H9 (cell line): ENCODE measurements at regions not wholly inside any gene's neighbourhood (a gene's known extent, or its start where the extent isn't known, plus 50 kb on each side); places are given as distances from the start of the nearest gene placed in this dataset.

Experiments used
- DNase-seq: peaks from one replicate; pipeline ENCODE4 v3.0.0-alpha.2; 2017
- H2AFZ ChIP-seq: one replicate; pipeline ENCODE4 v1.6.1; 2013; ENCODE audit warnings: mild to moderate bottlenecking, low read length, control low read depth, moderate library complexity
- H2AK5ac ChIP-seq: 2 replicates; pipeline ENCODE4 v1.6.1; 2013; ENCODE audit warnings: low read length, control low read depth, mixed read lengths; ENCODE audit not compliant: insufficient read length
- H2BK120ac ChIP-seq: one replicate; pipeline ENCODE4 v1.6.1; 2013; ENCODE audit warnings: low read depth, mild to moderate bottlenecking, low read length, control low read depth, inconsistent platforms; ENCODE audit not compliant: poor library complexity, severe bottlenecking
- H2BK12ac ChIP-seq: 2 replicates; pipeline ENCODE4 v1.6.1; 2013; ENCODE audit warnings: low read length, control low read depth, mixed read lengths, low read depth; ENCODE audit not compliant: insufficient read length
- H2BK15ac ChIP-seq: 2 replicates; pipeline ENCODE4 v1.6.1; 2013; ENCODE audit warnings: low read depth, low read length, control low read depth
- H2BK20ac ChIP-seq: one replicate; pipeline ENCODE4 v1.6.1; 2013; ENCODE audit warnings: low read depth, mild to moderate bottlenecking, low read length, control low read depth, inconsistent platforms; ENCODE audit not compliant: poor library complexity, severe bottlenecking
- H2BK5ac ChIP-seq: 2 replicates; pipeline ENCODE4 v1.6.1; 2013; ENCODE audit warnings: low read length, control low read depth, mixed read lengths; ENCODE audit not compliant: insufficient read length
- H3K14ac ChIP-seq: 2 replicates; pipeline ENCODE4 v1.6.1; 2013; ENCODE audit warnings: low read length, control low read depth; ENCODE audit not compliant: insufficient read depth
- H3K18ac ChIP-seq: 2 replicates; pipeline ENCODE4 v1.6.1; 2013; ENCODE audit warnings: low read depth, mild to moderate bottlenecking, mixed read lengths, low read length, control low read depth; ENCODE audit not compliant: insufficient read length
- H3K23ac ChIP-seq: 2 replicates; pipeline ENCODE4 v1.6.1; 2013; ENCODE audit warnings: low read length, control low read depth, mixed read lengths, low read depth; ENCODE audit not compliant: insufficient read length
- H3K23me2 ChIP-seq: 2 replicates; pipeline ENCODE4 v1.6.1; 2013; ENCODE audit warnings: low read depth, mild to moderate bottlenecking, mixed read lengths, low read length, control low read depth; ENCODE audit not compliant: insufficient read length, poor library complexity, severe bottlenecking
- H3K27ac ChIP-seq: 2 replicates; pipeline ENCODE4 v1.5.1; 2013; ENCODE audit warnings: low read length, control low read depth, mixed read lengths, low read depth; ENCODE audit not compliant: insufficient read length
- H3K27me3 ChIP-seq: 2 replicates; pipeline ENCODE4 v1.6.1; 2013; ENCODE audit warnings: low read length, control low read depth, inconsistent platforms; ENCODE audit not compliant: insufficient read depth
- H3K4ac ChIP-seq: 2 replicates; pipeline ENCODE4 v1.6.1; 2013; ENCODE audit warnings: low read depth, mild to moderate bottlenecking, control low read depth, inconsistent platforms, low read length, moderate library complexity
- H3K4me1 ChIP-seq: 2 replicates; pipeline ENCODE4 v1.6.1; 2013; ENCODE audit warnings: low read length, control low read depth, inconsistent platforms; ENCODE audit not compliant: insufficient read depth
- H3K4me2 ChIP-seq: 2 replicates; pipeline ENCODE4 v1.6.1; 2013; ENCODE audit warnings: low read length, control low read depth, mixed read lengths; ENCODE audit not compliant: insufficient read length, insufficient read depth
- H3K56ac ChIP-seq: 2 replicates; pipeline ENCODE4 v1.6.1; 2013; ENCODE audit warnings: low read depth, mild to moderate bottlenecking, mixed read lengths, low read length, control low read depth; ENCODE audit not compliant: insufficient read length
- H3K79me1 ChIP-seq: 2 replicates; pipeline ENCODE4 v1.6.1; 2013; ENCODE audit warnings: low read depth, mild to moderate bottlenecking, moderate library complexity, low read length, control low read depth, inconsistent platforms; ENCODE audit not compliant: insufficient read depth, poor library complexity, severe bottlenecking
- H3K79me2 ChIP-seq: 2 replicates; pipeline ENCODE4 v1.6.1; 2013; ENCODE audit warnings: low read length, control low read depth, inconsistent platforms; ENCODE audit not compliant: insufficient read depth
- H3K9ac ChIP-seq: 2 replicates; pipeline ENCODE4 v1.6.1; 2013; ENCODE audit warnings: low read length, control low read depth, mixed read lengths; ENCODE audit not compliant: insufficient read length; ENCODE audit errors: extremely low read depth
- H3K9me3 ChIP-seq: one replicate; pipeline ENCODE4 v1.6.1; 2013; ENCODE audit warnings: low read depth, low read length, inconsistent platforms; ENCODE audit not compliant: control insufficient read depth
- H3T11ph ChIP-seq: one replicate; pipeline ENCODE4 v1.6.1; 2013; ENCODE audit warnings: mild to moderate bottlenecking, low read length, control low read depth, inconsistent platforms
- H4K20me1 ChIP-seq: one replicate; pipeline ENCODE4 v1.6.1; 2013; ENCODE audit not compliant: control insufficient read depth, insufficient read length, insufficient read depth
- H4K5ac ChIP-seq: 2 replicates; pipeline ENCODE4 v1.6.1; 2013; ENCODE audit warnings: low read depth, mild to moderate bottlenecking, mixed read lengths, low read length, control low read depth; ENCODE audit not compliant: insufficient read length
- H4K8ac ChIP-seq: replicated peaks from 2 replicates; pipeline ENCODE4 v1.6.1; 2013; ENCODE audit warnings: low read length, control low read depth, mixed read lengths, low read depth; ENCODE audit not compliant: insufficient read length
- H4K91ac ChIP-seq: 2 replicates; pipeline ENCODE4 v1.6.1; 2013; ENCODE audit warnings: low read depth, mild to moderate bottlenecking, moderate library complexity, mixed read lengths, low read length, control low read depth; ENCODE audit not compliant: insufficient read length
- H3K27ac Mint-ChIP-seq, 3 experiments: 2 replicates in 2 of 3; 3 replicates in 1 of 3; pipeline ENCODE4 v1.8.0; 2020 to 2021; ENCODE audit warnings: mixed read lengths in 3 of 3, mild to moderate bottlenecking in 1 of 3, moderate library complexity in 1 of 3
- H3K27me3 Mint-ChIP-seq: 2 replicates; pipeline ENCODE4 v1.8.0; 2021; ENCODE audit warnings: low read depth, mild to moderate bottlenecking, moderate library complexity, mixed read lengths
- H3K36me3 Mint-ChIP-seq, 3 experiments: 2 replicates in 2 of 3; 3 replicates in 1 of 3; pipeline ENCODE4 v1.8.0; 2020 to 2021; ENCODE audit warnings: low read depth in 3 of 3, mixed read lengths in 3 of 3; ENCODE audit not compliant: insufficient read depth in 1 of 3
- H3K4me1 Mint-ChIP-seq, 2 experiments: 2 replicates each; pipeline ENCODE4 v1.8.0; 2020; ENCODE audit warnings: mixed read lengths in 2 of 2
- H3K4me3 Mint-ChIP-seq, 2 experiments: 2 replicates in 1 of 2; 3 replicates in 1 of 2; pipeline ENCODE4 v1.8.0; 2020 to 2021; ENCODE audit warnings: mild to moderate bottlenecking in 2 of 2, mixed read lengths in 2 of 2, moderate library complexity in 1 of 2
- H3K9me3 Mint-ChIP-seq, 2 experiments: 2 replicates in 1 of 2; 3 replicates in 1 of 2; pipeline ENCODE4 v1.8.0; 2020; ENCODE audit warnings: mild to moderate bottlenecking in 2 of 2, mixed read lengths in 2 of 2, moderate library complexity in 1 of 2
- WGBS: extraction: QIAGEN DNeasy Blood & Tissue Kit; methylation state at CpG from one replicate; pipeline ENCODE4 v1.1.7; 2013; ENCODE audit warnings: missing lambda C conversion rate, low lambda C conversion rate, mixed read lengths; ENCODE audit not compliant: insufficient read length; ENCODE audit errors: extremely low coverage; 5-methylcytosine and 5-hydroxymethylcytosine counted together
- TF ChIP-seq, protein P1 (sequence below): fragments of 200-600 bp; sonication (generic); conservative IDR thresholded peaks from 3 replicates; pipeline ENCODE4 v1.8.0; 2021; ENCODE audit warnings: antibody characterized with exemption, mild to moderate bottlenecking

DNA sequence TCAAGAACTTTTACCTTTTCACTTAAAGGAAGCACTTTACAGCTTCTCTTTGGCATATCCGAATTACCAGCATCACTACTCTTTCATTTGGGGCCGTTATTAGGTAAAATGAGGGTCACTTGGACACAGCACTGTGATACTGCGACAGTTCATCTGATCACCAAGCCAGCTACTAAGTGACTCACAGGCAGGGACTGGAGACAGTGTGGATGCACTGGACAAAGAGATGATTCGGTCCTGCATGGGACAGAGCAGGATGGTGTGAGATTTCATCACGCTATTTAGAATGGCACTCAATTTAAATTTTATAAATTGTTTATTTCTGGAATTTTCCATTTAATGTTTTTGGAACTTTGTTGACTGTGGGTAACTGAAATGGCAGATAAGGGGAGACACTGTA lies 166.9 kb upstream of the IL12A start:
- Histone ChIP-seq H3K9ac (no peak overlapping the region), H3K27ac (no peak overlapping the region)

More for the DNA sequence above, 166.9 kb upstream of the IL12A start:
- TF ChIP-seq, protein P1, sequence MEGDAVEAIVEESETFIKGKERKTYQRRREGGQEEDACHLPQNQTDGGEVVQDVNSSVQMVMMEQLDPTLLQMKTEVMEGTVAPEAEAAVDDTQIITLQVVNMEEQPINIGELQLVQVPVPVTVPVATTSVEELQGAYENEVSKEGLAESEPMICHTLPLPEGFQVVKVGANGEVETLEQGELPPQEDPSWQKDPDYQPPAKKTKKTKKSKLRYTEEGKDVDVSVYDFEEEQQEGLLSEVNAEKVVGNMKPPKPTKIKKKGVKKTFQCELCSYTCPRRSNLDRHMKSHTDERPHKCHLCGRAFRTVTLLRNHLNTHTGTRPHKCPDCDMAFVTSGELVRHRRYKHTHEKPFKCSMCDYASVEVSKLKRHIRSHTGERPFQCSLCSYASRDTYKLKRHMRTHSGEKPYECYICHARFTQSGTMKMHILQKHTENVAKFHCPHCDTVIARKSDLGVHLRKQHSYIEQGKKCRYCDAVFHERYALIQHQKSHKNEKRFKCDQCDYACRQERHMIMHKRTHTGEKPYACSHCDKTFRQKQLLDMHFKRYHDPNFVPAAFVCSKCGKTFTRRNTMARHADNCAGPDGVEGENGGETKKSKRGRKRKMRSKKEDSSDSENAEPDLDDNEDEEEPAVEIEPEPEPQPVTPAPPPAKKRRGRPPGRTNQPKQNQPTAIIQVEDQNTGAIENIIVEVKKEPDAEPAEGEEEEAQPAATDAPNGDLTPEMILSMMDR = no peak
- Histone ChIP-seq H2BK12ac (no peak overlapping the region), H4K20me1 (no peaks in the 10 kb centered on the region), H3K23me2 (no peaks in the 10 kb centered on the region), H2AFZ (no peak overlapping the region), H3K9me3 (no peaks in the 10 kb centered on the region), H4K91ac (no peak overlapping the region), H4K5ac (no peak overlapping the region), H3K4me2 (no peak overlapping the region), H3K23ac (no peak overlapping the region), H3K56ac (no peak overlapping the region), H3K18ac (no peak overlapping the region), H2BK15ac (no peak overlapping the region), H3K27me3 (no peaks in the 10 kb centered on the region), H2BK20ac (no peak overlapping the region), H4K8ac (no peak overlapping the region), H3T11ph (no peak overlapping the region), H3K4me1 (no peaks in the 10 kb centered on the region), H2AK5ac (no peak overlapping the region), H2BK5ac (no peak overlapping the region), H3K14ac (no peak overlapping the region), H3K4ac (no peak overlapping the region), H3K79me1 (no peaks in the 10 kb centered on the region), H3K79me2 (no peaks in the 10 kb centered on the region), H2BK120ac (no peak overlapping the region)
- WGBS = no CpG with 5 or more reads among the region's 5 CpGs
- H3K4me3 Mint-ChIP-seq = no peak overlapping the region
- H3K36me3 Mint-ChIP-seq = no peaks in the 10 kb centered on the region
- no peak for DNase-seq
- no peaks in the 10 kb centered on the region for H3K9me3 Mint-ChIP-seq
- H3K27ac Mint-ChIP-seq = no peak overlapping the region
- no peaks in the 10 kb centered on the region for H3K27me3 Mint-ChIP-seq
- peaks cover 6 to 8% of the 10 kb centered on the region in 2 experiments for H3K4me1 Mint-ChIP-seq
